ENCODE measurements at regions not wholly inside any gene's neighbourhood (a gene's known extent, or its start where the extent isn't known, plus 50 kb on each side); places are given as distances from the start of the nearest gene placed in this dataset.

- ATAC-seq, result no peak
Observed at GRCh38 chr2:153818242-153818641, 53.5 kb upstream of the GALNT13 start.

- no peak for ATAC-seq
Observed at GRCh38 chr2:153819074-153819473, 52.6 kb upstream of the GALNT13 start.

- no peak for ATAC-seq
Observed at GRCh38 chr2:153819501-153819900, 52.2 kb upstream of the GALNT13 start.
